Ovary (tissue), 7 donors: ENCODE measurements at regions not wholly inside any gene's neighbourhood (a gene's known extent, or its start where the extent isn't known, plus 50 kb on each side); places are given as distances from the start of the nearest gene placed in this dataset.

Source experiments
- DNase-seq, 5 donors: peaks; one replicate each; pipeline ENCODE4 v3.0.0-alpha.2; 2019 to 2020
- H3K27ac ChIP-seq, 2 donors: fragments of 200-600 bp; one replicate each; pipeline versions ENCODE4 v1.5.1 to v1.8.0; 2019 to 2022
- H3K27me3 ChIP-seq: fragments of 200-600 bp; one replicate; pipeline ENCODE4 v1.8.0; 2022
- H3K36me3 ChIP-seq: fragments of 200-600 bp; sonication (generic); one replicate; pipeline ENCODE4 v1.5.1; 2019
- H3K4me1 ChIP-seq: one replicate; pipeline ENCODE4 v1.8.1; 2013; ENCODE audit warnings: mild to moderate bottlenecking, moderate library complexity; ENCODE audit not compliant: insufficient read depth
- H3K4me3 ChIP-seq: fragments of 200-600 bp; sonication (generic); one replicate; pipeline ENCODE4 v1.5.1; 2017
- H3K9me3 ChIP-seq, 2 donors: fragments of 200-600 bp in 1 of 2; sonication (generic) in 1 of 2; one replicate each; pipeline versions ENCODE4 v1.5.1 to v1.8.1; 2013 to 2019; ENCODE audit warnings: mild to moderate bottlenecking in 1 of 2, moderate library complexity in 1 of 2
- CTCF ChIP-seq, 3 donors: fragments of 450-650 bp in 2 of 3; fragments of 200-600 bp in 1 of 3; IDR thresholded peaks; one replicate each; pipeline versions ENCODE4 v1.5.1 to v1.8.0; 2016 to 2022; ENCODE audit warnings: antibody characterized with exemption in 3 of 3, mild to moderate bottlenecking in 1 of 3
- EP300 ChIP-seq: sonication (generic); formaldehyde crosslinking; IDR thresholded peaks from one replicate; pipeline ENCODE4 v1.6.1; 2017; ENCODE audit warnings: antibody characterized with exemption
- POLR2A ChIP-seq: fragments of 450-650 bp; IDR thresholded peaks from one replicate; pipeline ENCODE4 v1.6.1; 2017; ENCODE audit warnings: antibody characterized with exemption, mild to moderate bottlenecking, moderate library complexity
- WGBS, 3 donors: extraction: QIAGEN DNeasy Blood & Tissue Kit in 1 of 3; methylation state at CpG; one replicate each; pipeline versions ENCODE4 v1.1.5 to v1.1.7; 2013 to 2017; 5-methylcytosine and 5-hydroxymethylcytosine counted together
- intact Hi-C, 4 donors: fragments of 100-400 bp; cut with DNase I; formaldehyde crosslinking; loops; one replicate each; pipeline versions ENCODE4 v1.11.0 to v1.15.1; 2022 to 2023
- donor health status: DM: no; HTN: no; CAD: no; lungs with moderate emphysema.
- donor health status: DM: no; HTN: no; CAD: no.
- donor health status: Bipolar disorder and iron deficiency.
- donor health status: DM: no; HTN: no; CAD: no.
- donor health status: DM: yes; HTN: yes; CAD: no.

- Histone ChIP-seq H3K27ac (no peak overlapping the region), H3K9me3 (no peaks in the 10 kb centered on the region), H3K27me3 (no peaks in the 10 kb centered on the region), H3K4me3 (no peak overlapping the region), H3K36me3 (no peaks in the 10 kb centered on the region), H3K4me1 (peaks cover 1% of the 10 kb centered on the region)
- intact Hi-C loops: no loop called here
- DNase-seq: no peak
- WGBS, 3 donors: 77 to 84% (median 80%) methylated on average over 8 of the region's 8 CpGs
- TF ChIP-seq EP300 (no peak), CTCF (IDR thresholded peaks at IDR 0.05) (no peak), POLR2A (no peak)
Observed at GRCh38 chr4:26176598-26177149, 144.1 kb upstream of the RBPJ start.

DNA sequence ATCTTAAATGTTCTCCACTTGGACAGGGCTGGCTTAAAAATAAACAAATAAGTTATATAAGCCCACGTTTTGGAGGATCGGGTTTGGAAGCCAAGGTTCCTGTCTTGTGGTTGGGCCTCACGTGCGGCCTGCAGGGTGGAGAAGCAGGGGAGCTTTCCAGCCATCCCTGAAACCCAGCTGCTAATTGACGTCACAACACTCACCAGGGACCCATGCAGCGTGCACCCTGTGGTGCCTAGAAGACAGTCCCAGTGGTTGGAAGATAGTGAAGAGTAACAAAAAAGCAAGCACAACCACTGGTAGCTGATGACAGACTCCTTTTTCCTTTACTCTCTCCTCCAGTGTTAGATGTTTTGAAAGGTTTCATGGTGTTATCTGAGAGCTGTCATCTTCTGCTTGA is 142.0 kb upstream of the RBPJ start:
- WGBS, 3 donors: 27 to 45% (median 31%) methylated on average over 6 of the region's 6 CpGs
- Histone ChIP-seq H3K4me3 (no peak overlapping the region), H3K36me3 (no peaks in the 10 kb centered on the region), H3K27ac (no peak overlapping the region), H3K27me3 (no peaks in the 10 kb centered on the region), H3K9me3 (no peaks in the 10 kb centered on the region), H3K4me1 (peaks cover 1% of the 10 kb centered on the region)
- TF ChIP-seq POLR2A: no peak
- TF ChIP-seq CTCF (IDR thresholded peaks at IDR 0.05): no peak
- no peak for TF ChIP-seq EP300
- DNase-seq: peak in 4 of 5 donors; percentile 27 to 55 (median 38)
- intact Hi-C loops: no loop called here

DNA sequence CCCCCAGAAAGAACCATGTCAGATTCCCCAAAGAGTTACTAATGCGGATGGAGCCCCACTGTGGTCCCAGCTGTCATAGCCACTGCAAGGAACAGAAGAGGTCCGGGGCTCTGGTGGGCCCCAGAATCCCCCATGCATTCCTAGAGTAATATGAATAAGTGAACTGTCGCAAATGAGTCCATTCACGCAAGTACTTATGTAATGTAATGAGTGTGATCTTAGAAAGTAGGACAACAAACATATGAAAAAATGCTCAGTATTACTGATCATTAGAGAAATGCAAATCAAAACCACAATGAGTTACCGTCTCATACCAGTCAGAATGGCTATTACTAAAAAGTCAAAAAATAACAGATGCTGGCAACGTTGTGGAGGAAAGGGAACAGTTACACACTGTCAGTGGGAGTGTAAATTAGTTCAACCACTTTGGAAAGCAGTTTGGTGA is 141.5 kb upstream of the RBPJ start:
- intact Hi-C loops: no loop called here
- Histone ChIP-seq H3K27ac (no peak overlapping the region), H3K9me3 (no peaks in the 10 kb centered on the region), H3K4me3 (no peak overlapping the region), H3K36me3 (no peaks in the 10 kb centered on the region), H3K4me1 (peaks cover 1% of the 10 kb centered on the region), H3K27me3 (no peaks in the 10 kb centered on the region)
- no peak for DNase-seq
- TF ChIP-seq CTCF (IDR thresholded peaks at IDR 0.05) (no peak), EP300 (no peak), POLR2A (no peak)
- 83 to 89% (median 87%) methylated on average over 6 of the region's 6 CpGs for WGBS, 3 donors

DNA sequence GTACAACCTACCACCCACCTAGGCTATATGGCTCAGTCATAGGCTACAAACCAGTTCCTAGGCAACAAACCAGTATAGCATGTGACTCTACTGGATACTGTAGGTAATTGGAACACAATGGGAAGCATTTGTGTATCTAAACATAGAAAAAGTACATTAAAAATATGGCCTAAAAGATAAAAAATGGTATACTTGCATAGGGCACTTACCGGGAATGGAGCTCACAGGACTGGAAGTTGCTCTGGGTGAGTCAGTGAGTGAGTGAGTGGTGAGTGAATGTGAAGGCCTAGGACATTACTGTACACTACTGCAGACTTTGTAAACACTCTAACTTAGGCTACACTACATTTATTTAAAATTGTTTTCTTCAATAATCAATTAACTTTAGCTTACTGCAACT is 139.2 kb upstream of the RBPJ start:
- no peak overlapping the region for H3K27ac ChIP-seq
- intact Hi-C loops: no loop called here
- no peaks in the 10 kb centered on the region for H3K9me3 ChIP-seq
- TF ChIP-seq POLR2A (no peak), EP300 (no peak), CTCF (IDR thresholded peaks at IDR 0.05) (no peak)
- H3K36me3 ChIP-seq: no peaks in the 10 kb centered on the region
- no peaks in the 10 kb centered on the region for H3K27me3 ChIP-seq
- H3K4me1 ChIP-seq: peaks cover 1% of the 10 kb centered on the region
- H3K4me3 ChIP-seq: no peak overlapping the region
- no peak for DNase-seq
- WGBS, 3 donors: 90 to 92% (median 91%) methylated on average over 1 of the region's 1 CpG
